Smooth muscle cell (in vitro differentiated cells): ENCODE measurements at regions not wholly inside any gene's neighbourhood (a gene's known extent, or its start where the extent isn't known, plus 50 kb on each side); places are given as distances from the start of the nearest gene placed in this dataset.
"Not testable (repeated sequence)": the region's sequence is repeated elsewhere in the genome, so short reads cannot be mapped to it uniquely, and the experiment has no call there.

Experiments
- DNase-seq: peaks from one replicate; lab custom pipeline; 2025; ENCODE audit not compliant: unreplicated experiment; lab: John Stamatoyannopoulos, UW
- H2AFZ ChIP-seq: fragments of 200-600 bp; sonication (generic); 2 replicates; pipeline ENCODE4 v1.6.0; 2016; ENCODE audit warnings: antibody characterized with exemption, low read depth, mild to moderate bottlenecking
- H3F3A ChIP-seq: fragments of 200-600 bp; sonication (generic); 2 replicates; pipeline ENCODE4 v1.6.0; 2017; ENCODE audit warnings: antibody characterized with exemption, low read depth
- H3K27ac ChIP-seq: fragments of 200-600 bp; sonication (generic); 2 replicates; pipeline ENCODE4 v1.5.1; 2016; ENCODE audit warnings: low read depth, mild to moderate bottlenecking
- H3K27me3 ChIP-seq: fragments of 200-600 bp; sonication (generic); 2 replicates; pipeline ENCODE4 v1.6.1; 2016; ENCODE audit warnings: low read depth, mild to moderate bottlenecking
- H3K36me3 ChIP-seq: fragments of 200-600 bp; sonication (generic); 2 replicates; pipeline ENCODE4 v1.5.1; 2016; ENCODE audit warnings: low read depth
- H3K4me1 ChIP-seq: fragments of 200-600 bp; sonication (generic); 2 replicates; pipeline ENCODE4 v1.5.1; 2016; ENCODE audit warnings: low read depth
- H3K4me2 ChIP-seq: fragments of 200-600 bp; sonication (generic); 2 replicates; pipeline ENCODE4 v1.6.0; 2016; ENCODE audit warnings: mild to moderate bottlenecking
- H3K4me3 ChIP-seq: fragments of 200-600 bp; sonication (generic); 2 replicates; pipeline ENCODE4 v1.5.1; 2016; ENCODE audit warnings: mild to moderate bottlenecking
- H3K79me2 ChIP-seq: fragments of 200-600 bp; sonication (generic); 2 replicates; pipeline ENCODE4 v1.6.0; 2016; ENCODE audit warnings: low read depth, mild to moderate bottlenecking
- H3K9ac ChIP-seq: fragments of 200-600 bp; sonication (generic); 2 replicates; pipeline ENCODE4 v1.6.0; 2016; ENCODE audit warnings: low read depth
- H3K9me3 ChIP-seq: fragments of 200-600 bp; sonication (generic); replicated peaks from 2 replicates; pipeline ENCODE4 v1.5.1; 2016; ENCODE audit warnings: low read depth
- H4K20me1 ChIP-seq: fragments of 200-600 bp; sonication (generic); 2 replicates; pipeline ENCODE4 v1.6.0; 2016; ENCODE audit warnings: low read depth
- WGBS: methylation state at CpG from one replicate; pipeline ENCODE4 v1.1.7; 2016; ENCODE audit warnings: low lambda C conversion rate; 5-methylcytosine and 5-hydroxymethylcytosine counted together
- TF ChIP-seq, protein P1 (sequence below): fragments of 200-600 bp; sonication (generic); IDR thresholded peaks from 2 replicates; pipeline ENCODE4 v1.5.1; 2017; ENCODE audit warnings: borderline replicate concordance, mild to moderate bottlenecking, antibody characterized with exemption; ENCODE audit not compliant: insufficient read depth, poor library complexity, severe bottlenecking

DNA sequence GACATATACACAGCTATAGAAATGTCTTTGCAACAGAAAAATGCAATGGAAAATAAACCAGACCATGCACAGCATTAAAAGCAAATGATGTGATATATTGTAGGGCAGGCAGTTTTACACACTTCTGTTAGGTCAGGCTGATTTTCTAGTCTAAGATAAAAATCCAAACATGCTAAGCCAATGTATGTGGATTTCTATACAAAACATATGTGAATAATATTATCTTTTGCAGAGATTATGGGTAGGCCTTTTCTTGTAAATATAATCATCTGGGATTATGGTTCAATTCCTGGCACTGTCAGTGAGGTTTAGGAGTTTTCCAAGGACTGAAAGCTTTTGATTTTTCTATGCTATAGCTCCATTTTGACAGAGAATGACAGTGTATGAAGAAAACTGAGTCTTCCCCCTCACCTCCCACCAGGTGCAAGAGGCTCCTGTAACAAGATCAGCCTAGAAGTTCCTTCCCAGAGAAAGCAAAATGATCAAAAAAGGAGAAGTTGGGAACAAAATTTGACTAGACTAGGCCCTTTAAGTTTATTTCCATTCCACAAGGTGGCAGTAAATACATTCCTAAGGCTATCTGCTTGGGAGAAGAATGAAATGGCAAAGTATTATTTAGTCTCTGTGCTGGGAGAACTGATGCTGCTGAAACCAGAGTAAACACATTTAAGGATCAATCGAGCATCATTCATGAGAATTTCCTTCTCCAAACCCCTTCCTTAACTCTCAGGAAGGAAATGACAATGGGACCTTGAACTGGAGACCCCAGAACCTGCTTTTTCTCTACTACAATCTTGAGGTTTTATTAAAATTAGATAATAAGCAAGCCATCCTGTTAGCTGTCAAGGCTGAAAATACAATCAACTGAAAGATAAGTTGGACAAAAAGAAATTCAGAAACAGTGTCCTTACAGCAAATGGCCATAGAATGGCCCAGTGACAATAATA lies 133.0 kb upstream of the TUT7 start:
- Histone ChIP-seq H3K9ac (no peak overlapping the region), H3K36me3 (no peaks in the 10 kb centered on the region), H3K79me2 (no peaks in the 10 kb centered on the region), H3K27ac (peak overlapping the region; percentile 52), H3K9me3 (no peaks in the 10 kb centered on the region), H3K27me3 (no peaks in the 10 kb centered on the region), H3K4me2 (no peak overlapping the region), H2AFZ (peak overlapping the region; percentile 70), H3K4me1 (peaks cover 7% of the 10 kb centered on the region), H4K20me1 (no peaks in the 10 kb centered on the region), H3F3A (peaks cover 4% of the 10 kb centered on the region), H3K4me3 (no peak overlapping the region)
- 14% methylated on average over 1 of the region's 1 CpG for WGBS
- TF ChIP-seq, protein P1, sequence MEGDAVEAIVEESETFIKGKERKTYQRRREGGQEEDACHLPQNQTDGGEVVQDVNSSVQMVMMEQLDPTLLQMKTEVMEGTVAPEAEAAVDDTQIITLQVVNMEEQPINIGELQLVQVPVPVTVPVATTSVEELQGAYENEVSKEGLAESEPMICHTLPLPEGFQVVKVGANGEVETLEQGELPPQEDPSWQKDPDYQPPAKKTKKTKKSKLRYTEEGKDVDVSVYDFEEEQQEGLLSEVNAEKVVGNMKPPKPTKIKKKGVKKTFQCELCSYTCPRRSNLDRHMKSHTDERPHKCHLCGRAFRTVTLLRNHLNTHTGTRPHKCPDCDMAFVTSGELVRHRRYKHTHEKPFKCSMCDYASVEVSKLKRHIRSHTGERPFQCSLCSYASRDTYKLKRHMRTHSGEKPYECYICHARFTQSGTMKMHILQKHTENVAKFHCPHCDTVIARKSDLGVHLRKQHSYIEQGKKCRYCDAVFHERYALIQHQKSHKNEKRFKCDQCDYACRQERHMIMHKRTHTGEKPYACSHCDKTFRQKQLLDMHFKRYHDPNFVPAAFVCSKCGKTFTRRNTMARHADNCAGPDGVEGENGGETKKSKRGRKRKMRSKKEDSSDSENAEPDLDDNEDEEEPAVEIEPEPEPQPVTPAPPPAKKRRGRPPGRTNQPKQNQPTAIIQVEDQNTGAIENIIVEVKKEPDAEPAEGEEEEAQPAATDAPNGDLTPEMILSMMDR, result peak; percentile 71
- DNase-seq, result no peak

DNA sequence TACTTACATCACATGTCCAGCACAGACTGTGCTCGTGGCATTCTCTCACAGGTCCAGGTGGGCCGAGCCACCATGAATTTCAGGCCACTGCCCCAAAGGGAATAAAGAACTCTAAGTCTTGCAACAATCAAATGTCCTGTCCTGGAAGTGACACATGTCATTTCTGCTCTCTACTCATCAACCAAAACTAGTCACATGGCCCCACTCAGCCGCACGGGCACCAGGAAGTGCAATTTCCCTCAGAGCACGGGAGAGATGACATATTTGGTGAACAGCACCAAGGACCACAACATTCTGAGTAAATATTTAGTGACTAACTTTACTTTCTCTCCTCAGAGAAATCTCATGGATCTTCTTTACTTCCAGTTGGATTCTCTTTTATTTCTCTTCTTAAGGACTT lies 131.1 kb upstream of the TUT7 start:
- no peaks in the 10 kb centered on the region for H4K20me1 ChIP-seq
- H2AFZ ChIP-seq, result peak overlapping the region; percentile 83
- TF ChIP-seq, protein P1, result no peak
- no peak overlapping the region for H3K4me3 ChIP-seq
- H3K9ac ChIP-seq, result no peak overlapping the region
- H3K4me2 ChIP-seq, result no peak overlapping the region
- no peak for DNase-seq
- H3K4me1 ChIP-seq, result peaks cover 4% of the 10 kb centered on the region
- H3K9me3 ChIP-seq, result no peaks in the 10 kb centered on the region
- peaks cover 4% of the 10 kb centered on the region for H3F3A ChIP-seq
- H3K36me3 ChIP-seq, result no peaks in the 10 kb centered on the region
- H3K79me2 ChIP-seq, result no peaks in the 10 kb centered on the region
- WGBS, result 66% methylated on average over 5 of the region's 5 CpGs
- H3K27ac ChIP-seq, result peak overlapping the region; percentile 16
- no peaks in the 10 kb centered on the region for H3K27me3 ChIP-seq

DNA sequence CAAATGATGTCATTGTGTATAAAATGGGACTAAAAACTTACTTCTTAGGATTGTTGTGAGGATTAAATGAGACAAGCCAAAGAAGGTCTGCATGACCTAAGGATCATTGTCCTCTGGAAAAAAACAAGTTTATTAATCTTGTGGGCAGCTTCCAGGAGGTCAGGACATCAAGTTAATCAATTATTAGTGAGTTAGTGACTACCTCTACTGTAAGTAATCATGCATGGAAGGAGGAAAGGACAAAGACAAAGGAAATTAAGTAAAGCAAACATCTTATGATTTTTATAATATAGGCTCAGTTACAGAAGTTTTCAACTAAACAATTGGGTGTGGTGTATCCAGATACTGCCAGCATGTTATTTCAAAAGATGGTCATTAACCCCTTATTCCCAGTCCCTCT lies 129.3 kb upstream of the TUT7 start:
- Histone ChIP-seq H3K4me3 (no peak overlapping the region), H2AFZ (no peak overlapping the region), H3K27ac (no peak overlapping the region), H3K4me1 (peaks cover 4% of the 10 kb centered on the region), H3K36me3 (no peaks in the 10 kb centered on the region), H3F3A (peaks cover 4% of the 10 kb centered on the region), H3K27me3 (no peaks in the 10 kb centered on the region), H3K9me3 (no peaks in the 10 kb centered on the region), H3K79me2 (no peaks in the 10 kb centered on the region), H3K9ac (no peak overlapping the region), H3K4me2 (no peak overlapping the region), H4K20me1 (no peaks in the 10 kb centered on the region)
- DNase-seq, result no peak
- TF ChIP-seq, protein P1, result no peak

DNA sequence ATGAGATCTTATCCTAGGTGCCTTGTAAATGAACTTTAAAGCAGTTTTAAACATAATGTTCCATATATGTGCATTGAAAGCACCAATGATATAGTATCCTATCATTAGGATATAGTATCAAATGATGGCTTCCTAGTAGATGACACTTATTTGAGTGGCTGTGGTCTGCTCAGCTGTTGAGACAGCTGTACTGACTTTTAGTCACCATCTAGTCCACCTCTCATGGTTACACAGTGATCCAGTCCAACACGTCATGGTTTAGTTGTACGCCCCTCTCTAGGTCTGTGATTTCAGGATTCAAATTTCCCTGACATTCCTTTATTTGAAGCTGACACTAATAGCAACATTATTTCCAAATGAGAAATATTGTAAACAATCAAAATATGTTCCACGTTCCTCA lies 127.3 kb upstream of the TUT7 start:
- Histone ChIP-seq H3K27ac (no peak overlapping the region), H2AFZ (no peak overlapping the region), H3K79me2 (no peaks in the 10 kb centered on the region), H3K27me3 (no peaks in the 10 kb centered on the region), H3K9ac (no peak overlapping the region), H3K4me3 (no peak overlapping the region), H3K4me2 (no peak overlapping the region), H3K36me3 (no peaks in the 10 kb centered on the region), H3F3A (no peaks in the 10 kb centered on the region), H3K4me1 (peaks cover 4% of the 10 kb centered on the region), H3K9me3 (no peaks in the 10 kb centered on the region), H4K20me1 (no peaks in the 10 kb centered on the region)
- 96% methylated on average over 3 of the region's 3 CpGs for WGBS
- TF ChIP-seq, protein P1, result no peak
- no peak for DNase-seq

- not testable (repeated sequence) for H3K27me3 ChIP-seq, H4K20me1 ChIP-seq, H2AFZ ChIP-seq, H3K79me2 ChIP-seq, H3K27ac ChIP-seq, H3K4me2 ChIP-seq, H3K9ac ChIP-seq, H3F3A ChIP-seq, DNase-seq, H3K4me1 ChIP-seq, H3K9me3 ChIP-seq, H3K36me3 ChIP-seq, H3K4me3 ChIP-seq
- 100% methylated on average over 1 of the region's 1 CpG for WGBS
These were observed 121.0 kb upstream of the TUT7 start for GRCh38 chr9:86475255-86475654.
